DMS 273 (cell line): ENCODE measurements at regions not wholly inside any gene's neighbourhood (a gene's known extent, or its start where the extent isn't known, plus 50 kb on each side); places are given as distances from the start of the nearest gene placed in this dataset.
A peak's percentile ranks its signal among the peaks of the same experiment; 100 is the strongest.

Experiments
- DNase-seq: peaks from one replicate; lab custom pipeline; 2025; ENCODE audit not compliant: unreplicated experiment; lab: John Stamatoyannopoulos, UW

DNA sequence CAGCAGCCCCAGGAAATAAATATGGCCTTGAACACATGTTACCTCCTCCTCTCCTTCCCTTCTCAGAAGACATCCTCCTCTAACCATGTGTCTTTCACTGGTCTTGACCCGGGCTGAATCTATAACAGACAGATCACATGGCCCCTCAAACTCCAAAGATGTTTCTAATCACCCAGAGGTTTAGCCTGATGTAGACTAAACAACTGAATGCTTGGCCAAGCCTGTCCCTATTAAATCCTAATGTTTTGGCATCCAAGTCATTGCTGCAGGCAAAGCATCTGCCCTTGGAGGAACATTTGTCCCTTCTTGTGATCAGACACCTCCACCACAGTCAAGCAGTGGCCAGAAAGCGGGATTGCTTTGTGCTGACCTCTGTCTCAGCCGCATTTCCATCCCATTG, 65.5 kb downstream of the ANKRD60 start:
- DNase-seq: no peak

- DNase-seq: no peak
Observed at GRCh38 chr20:58161192-58161591, 67.3 kb downstream of the ANKRD60 start.

DNA sequence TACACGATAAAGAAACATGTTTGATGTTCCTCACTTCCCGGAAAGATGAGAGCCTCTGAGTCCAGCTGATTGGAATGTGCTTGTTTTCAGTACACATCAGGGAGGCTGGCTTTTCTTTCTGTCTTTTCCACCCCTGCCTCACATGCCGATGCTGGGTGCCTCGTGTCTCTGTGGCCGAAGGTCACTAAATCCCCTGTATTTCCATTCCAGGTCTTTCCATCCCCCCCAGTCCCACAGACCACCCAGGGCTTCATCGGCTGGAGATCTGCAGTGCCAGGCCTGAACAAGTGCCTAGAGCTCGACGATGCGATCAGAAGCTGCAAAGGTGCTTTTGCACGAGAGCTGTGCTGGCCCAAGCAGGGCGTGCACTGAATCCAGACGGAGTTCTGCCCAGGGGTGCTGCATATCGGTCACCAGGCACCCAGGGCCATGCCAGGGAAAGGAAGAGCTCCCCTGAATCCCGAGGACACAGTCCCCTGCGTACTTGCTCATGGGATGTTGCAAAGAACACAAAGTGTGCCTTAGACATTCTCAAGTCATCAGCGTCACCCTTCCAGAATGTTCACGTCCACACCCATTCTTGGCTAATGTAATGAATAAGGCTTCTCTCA, 67.9 kb downstream of the ANKRD60 start:
- no peak for DNase-seq

DNA sequence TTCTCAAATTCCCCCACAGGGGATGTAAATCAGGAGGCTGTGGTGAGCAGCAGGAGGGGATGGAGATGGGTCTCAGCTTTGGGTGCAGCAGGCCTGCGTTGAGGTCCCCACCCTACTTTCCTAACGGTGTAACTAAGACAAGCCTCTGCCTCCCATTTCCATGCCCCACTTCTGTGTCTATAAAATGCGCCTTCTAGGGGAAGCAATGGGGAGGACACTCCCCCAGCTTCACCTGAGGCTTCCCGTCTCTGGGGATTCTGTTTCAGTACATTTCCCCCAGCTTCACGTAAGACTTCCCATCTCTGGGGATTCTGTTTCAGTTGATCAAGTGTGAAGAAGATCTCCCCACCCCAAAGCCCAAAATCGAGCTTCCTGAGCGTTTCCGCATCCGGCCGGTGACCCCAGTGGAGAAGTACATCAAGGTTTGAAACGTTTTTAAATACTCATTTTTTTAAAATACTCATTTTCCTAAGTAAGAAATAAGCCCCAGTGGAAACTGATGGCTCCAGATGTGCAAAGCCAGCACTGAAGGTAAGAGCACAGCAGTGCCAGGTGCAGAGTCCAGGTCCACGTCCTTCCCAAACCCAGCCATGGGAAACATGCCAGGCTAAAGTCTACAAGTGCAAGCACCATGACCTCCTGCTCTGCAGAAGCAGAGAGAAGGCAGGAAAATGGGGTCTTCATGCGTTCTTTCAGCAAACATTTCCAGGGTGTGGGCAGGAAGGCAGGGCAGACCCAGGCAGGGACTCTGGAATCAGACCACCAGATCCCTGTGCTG, 73.1 kb downstream of the ANKRD60 start:
- DNase-seq: peak; percentile 5

DNA sequence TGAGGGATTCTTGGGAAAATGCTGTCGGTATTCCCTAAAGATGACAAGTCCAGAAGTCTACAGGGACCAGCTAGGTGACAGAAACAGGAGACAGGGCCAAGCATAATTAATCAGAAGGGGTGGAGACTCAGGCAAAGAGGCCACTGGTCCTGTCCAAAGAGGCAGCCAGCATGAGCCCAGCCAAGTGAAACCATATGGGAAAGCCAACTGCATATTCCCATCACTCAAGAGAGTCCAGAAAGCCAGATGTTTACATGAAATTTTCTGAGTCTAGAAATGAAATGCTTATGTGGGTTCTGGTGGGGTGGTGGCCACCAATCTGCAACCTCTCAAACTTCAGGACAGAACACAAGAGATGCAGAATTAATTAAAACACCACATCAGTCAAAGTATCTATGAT, 74.3 kb downstream of the ANKRD60 start:
- no peak for DNase-seq

DNA sequence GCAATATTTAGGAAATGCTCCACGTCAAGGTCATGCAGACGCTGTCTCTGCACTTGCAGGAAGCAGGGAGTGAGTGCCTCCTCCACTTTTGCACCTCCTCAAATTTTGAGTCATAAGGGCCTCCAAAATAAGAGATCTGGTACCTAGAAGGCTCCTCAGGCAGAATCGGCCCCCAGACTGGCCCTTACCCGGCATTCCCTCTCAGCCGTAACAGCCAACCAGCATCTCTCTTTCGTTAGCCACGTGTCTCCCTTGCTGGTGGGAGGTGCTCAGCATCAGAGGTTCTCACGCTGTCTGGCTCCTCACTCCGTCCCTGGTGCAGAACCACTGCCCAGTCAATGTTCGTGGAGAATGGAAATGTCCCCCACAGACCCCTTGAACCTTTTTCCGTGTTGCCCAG, 75.3 kb downstream of the ANKRD60 start:
- no peak for DNase-seq

DNA sequence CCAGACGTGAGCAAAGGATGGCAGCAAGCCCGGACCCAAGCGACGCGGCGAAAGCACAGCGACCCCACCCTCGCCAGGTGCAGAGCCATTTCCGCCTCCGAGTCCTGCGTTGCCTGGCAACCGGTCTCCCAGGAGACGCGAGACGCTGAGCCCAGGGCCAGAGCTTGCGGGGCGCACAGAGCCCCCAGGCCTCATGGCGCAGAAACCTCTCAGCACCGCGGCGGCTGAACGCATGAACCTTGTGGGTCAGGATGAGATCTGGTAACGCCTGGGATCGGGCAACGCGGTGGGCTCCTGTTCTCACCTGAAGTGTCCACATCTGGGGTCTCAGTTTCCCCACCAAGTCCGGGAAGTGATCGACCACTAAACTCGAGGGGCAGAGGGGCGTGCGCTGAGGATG, 77.7 kb downstream of the ANKRD60 start:
- peak; percentile 46 for DNase-seq

DNA sequence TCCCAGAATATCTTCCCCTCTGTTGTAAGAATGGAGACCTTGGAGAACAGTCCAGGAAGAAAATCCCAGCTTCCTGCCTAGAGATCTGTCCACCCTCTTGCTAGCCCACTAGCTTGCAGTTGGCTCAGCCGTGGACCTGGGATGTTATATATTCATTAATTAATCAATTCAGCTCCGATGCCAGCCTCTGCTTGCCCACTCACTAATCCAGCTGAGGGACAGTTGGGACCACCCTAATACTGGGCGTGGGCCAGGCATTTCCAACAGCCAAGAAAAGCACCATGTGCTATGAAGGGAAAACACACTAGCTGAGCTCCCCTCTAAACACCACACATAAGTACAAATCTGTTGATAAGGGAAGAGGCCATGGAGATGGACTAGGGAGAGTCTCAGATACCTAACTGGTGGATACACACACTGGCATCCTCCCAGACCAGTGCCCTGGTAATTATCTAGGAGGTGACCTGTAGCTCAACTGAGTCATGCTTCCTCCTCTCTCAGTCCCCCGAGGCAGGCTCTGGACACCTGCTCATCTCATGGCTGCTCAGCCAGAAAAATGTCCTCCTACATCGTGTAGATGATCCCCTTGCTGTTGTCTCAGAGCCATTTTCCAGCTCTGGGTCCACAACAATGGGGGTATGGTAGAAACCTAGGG, 78.9 kb downstream of the ANKRD60 start:
- DNase-seq: no peak

GRCh38 chr20:58148891-58149290, 79.6 kb downstream of the ANKRD60 start:
- no peak for DNase-seq

GRCh38 chr20:58147628-58148370, 80.7 kb downstream of the ANKRD60 start:
- no peak for DNase-seq

DNA sequence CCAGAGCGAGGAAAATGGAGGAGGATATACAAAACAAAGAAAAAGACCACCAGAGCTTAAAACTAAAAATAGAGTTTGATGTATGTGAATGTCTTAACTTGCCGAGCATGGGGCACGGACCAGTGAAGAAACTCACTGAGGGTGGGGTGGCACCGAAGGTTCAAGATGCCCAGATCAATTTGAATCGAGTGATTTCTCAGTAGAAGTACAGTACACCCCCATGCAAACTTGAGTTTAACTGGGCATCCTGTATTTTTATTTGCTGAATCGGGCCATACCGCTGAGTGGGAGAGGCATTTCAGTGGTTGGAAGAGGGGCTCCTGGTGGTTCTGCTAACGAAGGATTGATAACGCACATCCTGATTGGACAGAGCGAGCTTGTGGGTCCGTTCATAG, 81.7 kb downstream of the ANKRD60 start:
- DNase-seq: no peak

DNA sequence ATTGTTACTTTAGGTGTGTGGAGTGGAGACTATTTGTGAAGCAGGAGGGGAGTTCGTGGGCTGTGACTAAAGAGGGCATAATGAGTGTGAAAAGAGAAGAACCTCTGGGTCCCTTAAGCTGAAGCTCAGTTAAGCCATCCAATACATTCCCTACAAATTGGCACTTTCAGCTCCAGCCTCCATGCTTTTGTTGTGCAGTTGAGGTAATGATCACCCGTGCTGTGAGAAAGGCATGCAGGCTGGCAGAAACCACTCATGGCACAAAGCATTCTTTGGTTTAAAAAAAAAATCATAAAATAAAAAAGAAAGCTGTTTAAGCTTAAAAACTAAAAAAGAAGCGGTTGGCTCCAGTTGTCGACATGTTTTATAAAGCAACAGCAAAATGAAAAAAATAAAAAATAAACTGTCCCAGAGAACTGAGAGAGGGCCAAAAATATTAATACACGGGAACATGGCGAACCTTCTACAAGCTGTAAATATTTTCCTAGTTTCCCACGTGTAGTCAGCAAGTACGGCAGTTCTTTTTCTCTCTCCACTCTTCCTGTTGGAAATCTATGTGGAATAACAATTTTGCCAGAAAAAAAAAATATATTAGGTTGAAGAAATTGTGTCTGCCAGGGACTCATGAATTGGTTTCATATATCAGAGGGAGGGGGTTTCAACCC, 82.2 kb downstream of the ANKRD60 start:
- DNase-seq: no peak

GRCh38 chr20:58145506-58146080, 82.9 kb downstream of the ANKRD60 start:
- no peak for DNase-seq

DNA sequence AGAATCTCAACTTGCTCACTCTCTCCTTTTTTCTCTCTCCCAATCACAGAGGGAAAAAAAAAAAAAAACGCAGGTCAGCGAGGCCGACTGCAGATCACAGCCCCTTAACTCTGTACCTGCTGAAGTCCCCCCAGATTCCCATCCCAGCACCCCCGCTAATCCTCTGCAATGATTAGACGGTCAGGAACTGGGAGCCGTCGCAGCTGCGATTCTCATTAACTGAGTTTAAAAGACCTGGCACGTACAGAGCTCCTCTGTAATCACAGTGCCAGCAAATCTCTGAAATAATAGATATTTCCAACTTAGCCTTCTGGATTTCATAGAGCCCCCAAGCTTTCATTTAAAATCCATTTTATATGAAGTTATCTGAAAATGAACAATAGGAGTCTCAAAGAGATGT, 84.4 kb downstream of the ANKRD60 start:
- no peak for DNase-seq

DNA sequence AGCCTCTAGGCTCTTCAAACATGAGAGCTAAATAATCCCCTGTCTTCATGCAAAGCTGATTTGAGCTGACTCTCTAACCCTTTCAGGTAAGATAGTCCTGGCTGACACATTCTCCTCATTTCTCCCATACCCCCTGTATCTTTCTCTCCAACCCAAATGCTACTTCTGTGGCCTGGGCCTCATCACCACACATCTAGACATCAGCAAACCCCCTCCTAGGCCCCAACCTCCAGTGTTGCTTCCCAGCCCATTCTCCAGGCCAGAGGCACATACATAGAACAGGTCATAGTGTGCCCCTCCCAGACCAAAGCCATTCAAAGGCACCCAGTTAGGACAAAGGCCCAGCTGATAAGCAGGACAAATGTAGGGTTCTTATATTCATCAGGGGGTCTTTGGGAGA, 84.9 kb downstream of the ANKRD60 start:
- no peak for DNase-seq

- no peak for DNase-seq
Observed at GRCh38 chr20:58142843-58143185, 85.6 kb downstream of the ANKRD60 start.

GRCh38 chr20:58141971-58142842, 86.2 kb downstream of the ANKRD60 start:
- no peak for DNase-seq

DNA sequence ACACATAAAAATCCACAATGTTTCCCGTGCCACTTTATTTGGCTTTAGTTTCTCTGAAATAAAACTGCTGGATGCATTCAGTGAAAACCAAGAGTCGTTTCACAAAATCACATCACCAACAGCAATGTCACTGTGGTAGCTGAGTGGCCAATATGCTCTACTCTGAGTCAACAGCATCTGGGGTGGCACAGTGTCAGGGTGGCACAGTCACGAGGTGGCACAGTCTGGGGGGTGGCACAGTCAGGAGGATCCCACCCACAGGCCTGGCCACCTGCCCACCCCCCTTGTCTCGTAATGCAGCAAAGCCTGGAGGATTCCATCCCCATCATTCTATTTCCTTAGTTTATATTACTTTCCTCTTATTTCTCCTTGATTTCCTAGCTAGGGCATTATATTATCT, 87.0 kb downstream of the ANKRD60 start:
- DNase-seq: no peak

GRCh38 chr20:58140787-58141425, 87.5 kb downstream of the ANKRD60 start:
- DNase-seq: no peak
